ENCODE measurements at regions not wholly inside any gene's neighbourhood (a gene's known extent, or its start where the extent isn't known, plus 50 kb on each side); places are given as distances from the start of the nearest gene placed in this dataset.
A peak's percentile ranks its signal among the peaks of the same experiment; 100 is the strongest.

DNA sequence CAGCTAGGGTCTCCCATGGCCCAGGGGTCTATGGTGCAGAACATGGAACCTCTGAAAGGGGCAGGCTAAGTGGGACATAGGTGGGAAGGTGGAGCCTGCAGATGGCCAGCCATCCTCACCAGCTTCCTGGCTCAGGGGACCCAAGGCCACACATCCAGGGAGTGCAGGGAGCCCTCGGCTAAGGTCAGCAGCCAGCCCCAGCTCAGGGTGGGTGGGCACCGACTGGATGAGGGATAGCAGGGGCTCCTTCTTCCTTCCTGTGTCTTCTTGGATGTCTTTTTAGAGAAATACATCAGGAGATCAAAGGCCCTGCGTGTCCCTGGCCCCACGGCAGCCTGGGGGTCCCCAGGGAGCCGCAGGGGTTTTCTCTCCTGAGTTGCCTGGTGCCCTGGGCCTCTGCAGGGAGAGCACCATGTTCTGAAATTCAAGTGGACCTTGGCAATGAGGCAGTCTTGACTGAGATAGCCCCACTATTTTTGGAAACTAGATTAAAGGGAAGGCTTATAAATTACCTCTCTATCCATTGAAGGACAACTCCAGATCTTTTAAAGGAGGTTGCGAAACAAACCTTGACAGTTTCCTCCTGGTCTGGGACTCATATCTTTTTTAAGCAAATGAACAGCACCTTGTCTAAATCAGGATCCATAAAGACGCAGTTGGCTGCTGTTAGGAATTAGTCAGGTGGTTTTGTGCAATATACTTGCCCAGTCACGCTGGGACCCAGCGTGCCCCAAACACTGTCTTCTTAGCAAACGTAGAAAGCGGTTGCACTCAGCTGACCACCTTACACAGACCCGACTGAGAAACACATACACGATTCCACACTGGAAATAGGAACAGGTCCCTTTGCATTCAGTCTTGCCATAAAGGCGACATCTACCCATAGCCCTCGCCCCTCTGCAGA is 242.3 kb downstream of the TOMM20 start:
- no peak overlapping the region for H3K4me3 Mint-ChIP-seq
- no peaks in the 10 kb centered on the region for H3K36me3 Mint-ChIP-seq (ENCODE audit: low read depth)
- H3K4me1 Mint-ChIP-seq = peaks cover 52% of the 10 kb centered on the region
- H3K27me3 Mint-ChIP-seq (ENCODE audit: low read depth) = peaks cover 12% of the 10 kb centered on the region
- H3K9me3 Mint-ChIP-seq = no peaks in the 10 kb centered on the region
- H3K27ac Mint-ChIP-seq = peak overlapping the region in 2 of 3 experiments; percentile 34 to 40
- TF ChIP-seq, protein P1, sequence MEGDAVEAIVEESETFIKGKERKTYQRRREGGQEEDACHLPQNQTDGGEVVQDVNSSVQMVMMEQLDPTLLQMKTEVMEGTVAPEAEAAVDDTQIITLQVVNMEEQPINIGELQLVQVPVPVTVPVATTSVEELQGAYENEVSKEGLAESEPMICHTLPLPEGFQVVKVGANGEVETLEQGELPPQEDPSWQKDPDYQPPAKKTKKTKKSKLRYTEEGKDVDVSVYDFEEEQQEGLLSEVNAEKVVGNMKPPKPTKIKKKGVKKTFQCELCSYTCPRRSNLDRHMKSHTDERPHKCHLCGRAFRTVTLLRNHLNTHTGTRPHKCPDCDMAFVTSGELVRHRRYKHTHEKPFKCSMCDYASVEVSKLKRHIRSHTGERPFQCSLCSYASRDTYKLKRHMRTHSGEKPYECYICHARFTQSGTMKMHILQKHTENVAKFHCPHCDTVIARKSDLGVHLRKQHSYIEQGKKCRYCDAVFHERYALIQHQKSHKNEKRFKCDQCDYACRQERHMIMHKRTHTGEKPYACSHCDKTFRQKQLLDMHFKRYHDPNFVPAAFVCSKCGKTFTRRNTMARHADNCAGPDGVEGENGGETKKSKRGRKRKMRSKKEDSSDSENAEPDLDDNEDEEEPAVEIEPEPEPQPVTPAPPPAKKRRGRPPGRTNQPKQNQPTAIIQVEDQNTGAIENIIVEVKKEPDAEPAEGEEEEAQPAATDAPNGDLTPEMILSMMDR (IDR thresholded peaks at IDR 0.05; ENCODE audit: unreplicated experiment in 3 of 3) = no peak

DNA sequence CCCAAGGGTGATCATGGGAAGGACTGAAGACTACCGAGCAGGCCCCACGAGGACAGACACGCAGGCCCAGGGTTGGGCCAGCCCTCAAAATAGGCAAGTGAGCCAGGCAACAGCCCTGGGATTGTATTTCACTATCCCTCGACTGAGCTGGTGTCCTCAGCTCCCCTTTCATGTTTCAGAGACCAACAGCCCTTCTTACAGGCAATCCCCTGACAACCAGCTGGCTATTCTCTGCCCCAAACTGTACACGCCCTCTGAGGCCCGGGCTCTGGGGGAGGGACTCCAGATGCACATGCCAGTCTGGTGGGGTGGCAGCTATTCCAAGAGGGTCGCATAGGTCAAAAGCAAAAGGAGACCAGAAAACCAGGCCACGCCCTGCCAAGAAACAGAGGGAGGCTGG is 243.0 kb downstream of the TOMM20 start:
- H3K4me3 Mint-ChIP-seq = peak overlapping the region in 1 of 3 experiments; percentile 30
- no peaks in the 10 kb centered on the region for H3K36me3 Mint-ChIP-seq (ENCODE audit: low read depth)
- peak overlapping the region in 2 of 3 experiments; percentile 5 to 29 for H3K27ac Mint-ChIP-seq
- peaks cover 8% of the 10 kb centered on the region for H3K27me3 Mint-ChIP-seq (ENCODE audit: low read depth)
- no peaks in the 10 kb centered on the region for H3K9me3 Mint-ChIP-seq
- TF ChIP-seq, protein P1 (IDR thresholded peaks at IDR 0.05; ENCODE audit: unreplicated experiment in 3 of 3) = no peak
- peaks cover 52% of the 10 kb centered on the region for H3K4me1 Mint-ChIP-seq

DNA sequence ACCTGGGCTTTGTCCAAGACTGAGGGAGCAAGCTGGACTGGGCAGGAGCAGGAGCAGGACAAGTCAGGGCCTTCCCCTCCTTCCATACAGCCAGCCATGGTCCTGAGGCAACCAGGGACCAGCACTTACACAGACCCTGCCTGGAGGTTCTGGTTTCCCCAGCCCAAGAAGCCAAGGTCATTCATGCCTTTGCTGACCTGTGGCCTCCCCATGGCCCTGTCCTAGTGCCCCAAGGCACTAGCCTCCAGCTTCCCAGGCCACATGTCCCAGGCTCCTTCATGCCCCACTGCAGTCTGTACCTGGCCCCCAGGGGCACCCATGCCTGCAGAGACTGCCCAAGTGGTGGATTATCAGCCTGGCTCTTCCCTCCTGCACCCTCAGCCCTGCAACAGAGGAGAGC is 243.9 kb downstream of the TOMM20 start:
- Mint-ChIP-seq H3K27ac (no peak overlapping the region), H3K9me3 (no peaks in the 10 kb centered on the region), H3K27me3 (ENCODE audit: low read depth) (peaks cover under 1% of the 10 kb centered on the region), H3K36me3 (ENCODE audit: low read depth) (no peaks in the 10 kb centered on the region), H3K4me3 (no peak overlapping the region), H3K4me1 (peaks cover 52% of the 10 kb centered on the region)
- TF ChIP-seq, protein P1 (IDR thresholded peaks at IDR 0.05; ENCODE audit: unreplicated experiment in 3 of 3) = no peak

DNA sequence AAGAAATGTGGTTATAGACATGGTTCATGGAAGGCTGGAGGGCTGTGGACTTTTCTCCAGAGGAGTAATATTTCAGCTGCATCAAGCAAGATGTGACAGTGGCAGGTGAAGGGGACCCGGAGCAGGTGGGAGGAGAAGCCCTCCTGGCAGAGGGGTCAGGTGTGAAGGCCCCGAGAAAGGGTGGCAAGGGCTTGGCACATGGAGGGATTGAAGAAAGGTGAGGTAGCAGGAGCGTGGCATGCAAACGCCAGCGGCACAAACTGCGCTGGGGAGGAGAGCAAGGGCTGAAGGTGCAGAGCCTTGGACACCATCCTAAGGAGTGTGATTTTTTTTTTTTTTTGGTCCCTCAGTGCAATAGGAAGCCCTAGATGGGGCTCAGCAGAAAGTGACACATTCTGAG is 244.6 kb downstream of the TOMM20 start:
- H3K4me3 Mint-ChIP-seq = no peak overlapping the region
- no peaks in the 10 kb centered on the region for H3K36me3 Mint-ChIP-seq (ENCODE audit: low read depth)
- TF ChIP-seq, protein P1 (IDR thresholded peaks at IDR 0.05; ENCODE audit: unreplicated experiment in 3 of 3) = no peak
- H3K9me3 Mint-ChIP-seq = no peaks in the 10 kb centered on the region
- H3K4me1 Mint-ChIP-seq = peaks cover 55% of the 10 kb centered on the region
- peak overlapping the region in 1 of 3 experiments; percentile 20 for H3K27ac Mint-ChIP-seq
- H3K27me3 Mint-ChIP-seq (ENCODE audit: low read depth) = no peaks in the 10 kb centered on the region

DNA sequence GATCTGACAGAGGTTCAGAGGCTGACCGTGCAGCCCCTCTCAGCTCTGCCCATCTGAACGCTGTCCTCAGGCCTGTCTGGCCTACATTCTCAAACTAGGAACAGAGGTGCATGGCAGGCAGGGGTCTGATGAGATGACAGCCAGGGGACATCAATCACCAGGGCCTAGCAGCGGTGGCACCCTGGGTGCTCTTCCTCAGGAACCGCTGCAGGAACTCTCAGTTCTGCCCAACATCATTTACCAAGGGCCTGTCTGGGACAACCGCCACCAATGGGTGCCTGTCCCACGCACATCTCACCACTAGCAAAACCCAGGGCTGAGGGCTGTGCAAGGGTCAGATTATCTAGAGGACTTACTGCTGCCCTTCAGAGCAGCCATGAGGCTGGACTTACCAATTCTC is 245.7 kb downstream of the TOMM20 start:
- peaks cover 1% of the 10 kb centered on the region for H3K27me3 Mint-ChIP-seq (ENCODE audit: low read depth)
- no peaks in the 10 kb centered on the region for H3K36me3 Mint-ChIP-seq (ENCODE audit: low read depth)
- H3K4me3 Mint-ChIP-seq = no peak overlapping the region
- H3K27ac Mint-ChIP-seq = peak overlapping the region; percentile 2 to 11 (median 3)
- TF ChIP-seq, protein P1 (IDR thresholded peaks at IDR 0.05; ENCODE audit: unreplicated experiment in 3 of 3) = no peak
- no peaks in the 10 kb centered on the region for H3K9me3 Mint-ChIP-seq
- H3K4me1 Mint-ChIP-seq = peaks cover 54% of the 10 kb centered on the region
